ENCODE measurements at regions not wholly inside any gene's neighbourhood (a gene's known extent, or its start where the extent isn't known, plus 50 kb on each side); places are given as distances from the start of the nearest gene placed in this dataset.

DNA sequence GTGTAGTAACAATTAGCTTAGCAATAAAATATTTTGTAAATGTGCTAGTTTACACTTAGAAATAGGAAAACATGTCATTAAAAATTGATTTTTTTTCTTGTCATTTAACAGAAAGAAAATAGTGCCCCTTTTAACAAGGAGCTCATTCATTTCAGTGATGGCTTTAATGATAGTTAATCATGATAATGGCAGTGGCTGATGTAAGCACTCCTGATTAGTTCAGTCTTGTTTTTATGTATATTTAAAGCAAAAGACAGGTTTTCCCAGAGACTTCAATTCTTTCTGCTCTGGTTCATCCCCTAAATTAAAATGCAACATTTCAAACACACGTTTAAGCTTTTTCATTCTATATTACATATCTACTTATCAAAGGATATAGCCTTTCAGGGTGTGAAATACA, 1039.5 kb upstream of the PCDH7 start:
- Histone ChIP-seq H3K79me2 (ENCODE audit: insufficient read depth, low read length) (no peaks in the 10 kb centered on the region), H2AFZ (ENCODE audit: insufficient read depth, low read depth, low read length, poor library complexity, severe bottlenecking) (no peak overlapping the region), H3K27me3 (ENCODE audit: control insufficient read depth in 2 of 2, insufficient read depth in 2 of 2, low read length in 2 of 2) (no peaks in the 10 kb centered on the region), H3K4me2 (replicated peaks; ENCODE audit: extremely low read depth, low read length, poor library complexity, severe bottlenecking) (no peak overlapping the region), H3K9ac (ENCODE audit: insufficient read depth, low read length, poor library complexity, severe bottlenecking) (no peak overlapping the region), H4K20me1 (ENCODE audit: insufficient read depth, low read length) (no peaks in the 10 kb centered on the region), H3K4me3 (replicated peaks in 1 of 3; ENCODE audit: low read depth in 2 of 3, low read length in 3 of 3) (no peak overlapping the region), H3K36me3 (replicated peaks in 1 of 2; ENCODE audit: control insufficient read depth in 1 of 2, insufficient read depth in 2 of 2, low read length in 2 of 2) (no peaks in the 10 kb centered on the region), H3K9me3 (replicated peaks in 1 of 2; ENCODE audit: control insufficient read depth in 1 of 2, insufficient read depth in 1 of 2, low read length in 2 of 2) (no peaks in the 10 kb centered on the region), H3K27ac (ENCODE audit: low read depth in 1 of 2, low read length in 2 of 2) (no peak overlapping the region), H3K4me1 (ENCODE audit: control insufficient read depth in 1 of 2, insufficient read depth in 2 of 2, low read length in 2 of 2) (no peaks in the 10 kb centered on the region)
- Mint-ChIP-seq H3K4me1 (no peaks in the 10 kb centered on the region), H3K27ac (no peak overlapping the region), H3K36me3 (no peaks in the 10 kb centered on the region), H3K9me3 (peaks cover 0 to 12% (median 0%) of the 10 kb centered on the region in 7 donors), H3K27me3 (ENCODE audit: low read depth in 3 of 3) (peaks cover 0 to 1% (median 0%) of the 10 kb centered on the region in 3 donors), H3K4me3 (no peak overlapping the region)
- intact Hi-C loops (cut with micrococcal nuclease), result no loop called here
- TF ChIP-seq, protein P1, sequence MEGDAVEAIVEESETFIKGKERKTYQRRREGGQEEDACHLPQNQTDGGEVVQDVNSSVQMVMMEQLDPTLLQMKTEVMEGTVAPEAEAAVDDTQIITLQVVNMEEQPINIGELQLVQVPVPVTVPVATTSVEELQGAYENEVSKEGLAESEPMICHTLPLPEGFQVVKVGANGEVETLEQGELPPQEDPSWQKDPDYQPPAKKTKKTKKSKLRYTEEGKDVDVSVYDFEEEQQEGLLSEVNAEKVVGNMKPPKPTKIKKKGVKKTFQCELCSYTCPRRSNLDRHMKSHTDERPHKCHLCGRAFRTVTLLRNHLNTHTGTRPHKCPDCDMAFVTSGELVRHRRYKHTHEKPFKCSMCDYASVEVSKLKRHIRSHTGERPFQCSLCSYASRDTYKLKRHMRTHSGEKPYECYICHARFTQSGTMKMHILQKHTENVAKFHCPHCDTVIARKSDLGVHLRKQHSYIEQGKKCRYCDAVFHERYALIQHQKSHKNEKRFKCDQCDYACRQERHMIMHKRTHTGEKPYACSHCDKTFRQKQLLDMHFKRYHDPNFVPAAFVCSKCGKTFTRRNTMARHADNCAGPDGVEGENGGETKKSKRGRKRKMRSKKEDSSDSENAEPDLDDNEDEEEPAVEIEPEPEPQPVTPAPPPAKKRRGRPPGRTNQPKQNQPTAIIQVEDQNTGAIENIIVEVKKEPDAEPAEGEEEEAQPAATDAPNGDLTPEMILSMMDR (IDR thresholded peaks at IDR 0.05), result no peak
- whole genome bisulfite sequencing (ENCODE audit: insufficient coverage), result no CpG with 5 or more reads among the region's 1 CpG
- no peak for DNase-seq

DNA sequence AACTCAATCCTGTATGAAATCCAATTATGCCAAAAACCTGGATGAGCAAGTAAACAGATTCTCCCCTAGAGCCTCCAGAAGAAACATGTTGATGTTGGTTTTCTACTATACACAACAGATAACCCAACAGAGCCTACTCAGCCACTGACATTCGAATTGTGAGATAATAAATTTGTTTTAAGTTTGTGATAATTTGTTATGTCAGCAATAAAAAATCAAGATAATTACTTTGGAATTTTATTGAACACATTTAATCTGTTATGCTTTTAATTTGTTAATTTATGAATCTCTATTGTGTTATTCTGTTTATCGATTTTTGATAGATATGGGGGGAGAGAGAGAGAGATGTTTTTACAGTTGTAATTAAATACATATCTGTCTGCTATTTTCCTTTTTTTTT, 1016.1 kb upstream of the PCDH7 start:
- intact Hi-C loops (cut with micrococcal nuclease), result no loop called here
- no peak overlapping the region for H2AFZ ChIP-seq (ENCODE audit: insufficient read depth, low read depth, low read length, poor library complexity, severe bottlenecking)
- no peak overlapping the region for H3K27ac ChIP-seq (ENCODE audit: low read depth in 1 of 2, low read length in 2 of 2)
- WGBS (ENCODE audit: insufficient coverage), result no CpG with 5 or more reads among the region's 2 CpGs
- H3K27me3 Mint-ChIP-seq (ENCODE audit: low read depth in 3 of 3), result peaks cover 0 to 1% (median 0%) of the 10 kb centered on the region in 3 donors
- no peak overlapping the region for H3K4me3 Mint-ChIP-seq
- H3K27ac Mint-ChIP-seq, result no peak overlapping the region
- no peak for DNase-seq
- H4K20me1 ChIP-seq (ENCODE audit: insufficient read depth, low read length), result no peaks in the 10 kb centered on the region
- no peaks in the 10 kb centered on the region for H3K36me3 Mint-ChIP-seq
- no peaks in the 10 kb centered on the region for H3K36me3 ChIP-seq (replicated peaks in 1 of 2; ENCODE audit: control insufficient read depth in 1 of 2, insufficient read depth in 2 of 2, low read length in 2 of 2)
- no peaks in the 10 kb centered on the region for H3K4me1 Mint-ChIP-seq
- TF ChIP-seq, protein P1 (IDR thresholded peaks at IDR 0.05), result no peak
- H3K79me2 ChIP-seq (ENCODE audit: insufficient read depth, low read length), result no peaks in the 10 kb centered on the region
- H3K4me3 ChIP-seq (replicated peaks in 1 of 3; ENCODE audit: low read depth in 2 of 3, low read length in 3 of 3), result no peak overlapping the region
- peaks cover 0 to 26% (median 2%) of the 10 kb centered on the region in 7 donors for H3K9me3 Mint-ChIP-seq
- no peak overlapping the region for H3K4me2 ChIP-seq (replicated peaks; ENCODE audit: extremely low read depth, low read length, poor library complexity, severe bottlenecking)
- no peaks in the 10 kb centered on the region for H3K4me1 ChIP-seq (ENCODE audit: control insufficient read depth in 1 of 2, insufficient read depth in 2 of 2, low read length in 2 of 2)
- H3K9ac ChIP-seq (ENCODE audit: insufficient read depth, low read length, poor library complexity, severe bottlenecking), result no peak overlapping the region
- H3K9me3 ChIP-seq (replicated peaks in 1 of 2; ENCODE audit: control insufficient read depth in 1 of 2, insufficient read depth in 1 of 2, low read length in 2 of 2), result peaks cover 4 to 12% of the 10 kb centered on the region in 2 donors
- no peaks in the 10 kb centered on the region for H3K27me3 ChIP-seq (ENCODE audit: control insufficient read depth in 2 of 2, insufficient read depth in 2 of 2, low read length in 2 of 2)

All from CD14-positive monocyte (primary cell).